Mesenteric fat pad (tissue), 1 donor: ENCODE measurements at regions not wholly inside any gene's neighbourhood (a gene's known extent, or its start where the extent isn't known, plus 50 kb on each side); places are given as distances from the start of the nearest gene placed in this dataset.

Experiments
- DNase-seq: peaks from one replicate; pipeline ENCODE4 v3.0.0-alpha.2; 2020; ENCODE audit warnings: low spot score
- donor health status: DM: yes; HTN: yes; CAD: no.

- peak; percentile 92 for DNase-seq
Measured at GRCh38 chr6:41470331-41471063, 75.7 kb upstream of the FOXP4 start.

GRCh38 chr6:41471064-41471895 lies 74.9 kb upstream of the FOXP4 start:
- DNase-seq, result no peak

DNA sequence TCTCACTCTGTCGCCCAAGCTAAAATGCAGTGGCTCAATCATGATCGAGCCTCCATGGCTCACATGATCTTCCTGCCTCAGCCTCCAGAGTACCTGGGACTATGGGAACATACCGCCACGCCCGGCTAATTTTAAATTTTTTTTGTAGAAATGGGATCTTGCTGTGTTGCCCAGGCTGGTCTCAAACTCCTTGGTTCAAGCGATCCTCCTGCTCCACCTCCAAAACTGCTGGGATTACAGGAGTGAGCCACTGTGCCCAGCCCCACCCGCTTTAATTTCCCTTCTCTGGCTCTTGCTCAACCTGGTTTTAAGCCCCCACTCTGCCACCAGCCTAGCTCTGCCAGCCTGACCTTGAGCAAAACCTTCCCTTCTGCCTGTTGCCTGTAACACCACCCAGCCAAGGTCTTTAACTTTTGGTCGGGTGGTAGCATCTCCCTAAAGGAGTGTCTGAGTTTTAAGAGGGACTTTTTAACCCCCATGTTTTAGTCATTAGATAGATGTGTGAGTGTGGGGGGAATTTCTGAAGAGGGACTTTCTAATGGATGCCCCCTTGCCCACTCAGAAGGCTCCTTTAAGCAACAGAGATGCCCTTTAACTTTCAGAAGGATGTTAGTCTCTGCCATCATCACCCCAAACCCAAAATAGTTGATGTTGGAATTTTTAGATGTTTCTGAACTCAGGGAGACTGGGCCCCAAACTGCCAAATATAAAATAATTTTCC lies 71.8 kb upstream of the FOXP4 start:
- no peak for DNase-seq

GRCh38 chr6:41475164-41475563 lies 71.0 kb upstream of the FOXP4 start:
- DNase-seq, result no peak

- no peak for DNase-seq
Measured at GRCh38 chr6:41475737-41476357, 70.3 kb upstream of the FOXP4 start.

DNA sequence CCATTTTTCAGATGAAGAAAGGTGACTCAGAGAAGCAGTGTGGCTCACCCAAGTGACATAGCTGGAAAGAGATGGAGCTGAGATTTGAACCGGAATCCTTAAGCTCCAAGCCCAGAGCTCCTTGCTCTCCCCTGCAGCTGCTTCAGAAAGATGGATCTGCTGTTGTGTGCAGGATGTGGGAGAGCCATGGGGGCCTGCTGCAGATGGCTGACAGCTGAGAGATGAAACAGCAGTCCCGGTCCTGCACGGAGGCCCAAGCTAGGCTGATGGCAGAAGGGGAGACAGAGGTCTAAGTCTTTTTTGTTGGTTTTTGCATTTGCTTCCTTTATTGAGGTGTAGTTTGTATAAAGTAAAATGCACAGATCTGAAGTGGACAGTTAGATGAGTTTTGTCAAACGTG lies 69.8 kb upstream of the FOXP4 start:
- DNase-seq, result no peak

DNA sequence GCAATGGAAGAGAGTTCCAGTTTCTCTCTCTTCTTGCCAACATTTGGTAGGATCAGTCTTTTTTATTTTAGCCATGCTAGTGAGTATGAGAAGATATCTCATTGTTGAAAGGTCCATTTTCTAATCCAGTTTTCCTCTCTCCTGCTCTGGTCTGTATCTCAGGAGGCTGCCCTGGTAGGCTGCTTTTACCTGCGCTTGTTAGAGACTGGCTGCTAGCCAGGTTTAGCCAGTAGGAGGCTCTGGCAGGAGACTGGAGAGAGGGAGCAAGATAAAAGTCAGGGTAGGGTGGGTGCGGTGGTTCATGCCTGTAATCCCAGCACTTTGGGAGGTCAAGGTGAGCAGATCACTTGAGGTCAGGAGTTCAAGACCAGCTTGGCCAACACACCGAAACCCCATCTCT lies 68.6 kb upstream of the FOXP4 start:
- no peak for DNase-seq

GRCh38 chr6:41483943-41484342 lies 62.2 kb upstream of the FOXP4 start:
- no peak for DNase-seq

- DNase-seq, result no peak
Measured at GRCh38 chr6:41487860-41488432, 58.2 kb upstream of the FOXP4 start.

GRCh38 chr6:41488433-41489119 lies 57.6 kb upstream of the FOXP4 start:
- DNase-seq, result no peak

GRCh38 chr6:41489120-41489851 lies 56.9 kb upstream of the FOXP4 start:
- DNase-seq, result no peak

GRCh38 chr6:41492261-41492891 lies 53.8 kb upstream of the FOXP4 start:
- no peak for DNase-seq

- DNase-seq, result no peak
Measured at GRCh38 chr6:41494212-41495110, 51.7 kb upstream of the FOXP4 start.
